HCEC 1CT (cell line): ENCODE measurements at regions not wholly inside any gene's neighbourhood (a gene's known extent, or its start where the extent isn't known, plus 50 kb on each side); places are given as distances from the start of the nearest gene placed in this dataset.
"Not testable (repeated sequence)": the region's sequence is repeated elsewhere in the genome, so short reads cannot be mapped to it uniquely, and the experiment has no call there.

Source experiments
- DNase-seq: peaks from one replicate; pipeline ENCODE4 v3.0.0-alpha.2; 2017

DNA sequence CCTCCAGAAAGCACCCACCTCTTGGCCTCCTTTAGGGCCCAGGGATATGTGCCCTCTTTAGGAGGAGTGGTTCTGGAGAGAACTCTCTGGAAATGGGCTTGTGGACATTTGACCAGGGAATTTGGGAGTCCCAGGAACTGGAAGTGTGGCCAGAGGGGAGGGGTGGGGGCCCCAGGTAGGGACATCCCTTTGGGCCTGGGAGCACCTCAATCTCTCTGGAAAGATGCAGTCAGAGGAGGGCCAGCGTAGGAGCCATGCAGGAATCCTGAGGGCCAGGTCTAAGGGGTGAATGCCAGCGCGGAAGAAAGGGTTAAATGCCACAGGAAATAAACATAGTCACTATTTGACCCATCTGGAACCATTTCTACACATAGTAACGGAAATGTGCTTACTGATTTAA lies 50.3 kb upstream of the ITGA11 start:
- DNase-seq: no peak

DNA sequence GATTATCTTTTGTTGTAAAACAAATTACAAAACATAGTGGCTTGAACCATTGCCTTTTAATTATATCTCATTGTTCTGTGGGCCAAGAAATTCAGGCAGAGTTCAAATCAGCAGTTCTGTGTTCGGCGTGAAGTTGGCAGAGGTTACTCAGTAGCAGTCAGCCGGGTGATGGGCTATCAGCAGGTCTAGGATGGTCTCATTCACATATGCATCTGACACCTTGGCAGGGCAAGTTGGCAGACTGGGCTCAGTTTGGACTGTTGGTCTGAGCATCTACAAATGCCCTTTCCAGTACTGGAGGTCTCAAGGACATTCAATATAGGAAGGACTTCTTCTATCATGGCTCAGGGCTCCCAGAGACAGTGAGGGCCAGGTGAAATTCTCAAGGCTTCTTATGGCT lies 51.2 kb upstream of the ITGA11 start:
- no peak for DNase-seq

- DNase-seq: no peak
Measured at GRCh38 chr15:68484220-68484619, 52.3 kb upstream of the ITGA11 start.

- peak; percentile 45 for DNase-seq
Measured at GRCh38 chr15:68484696-68485400, 52.9 kb upstream of the ITGA11 start.

DNA sequence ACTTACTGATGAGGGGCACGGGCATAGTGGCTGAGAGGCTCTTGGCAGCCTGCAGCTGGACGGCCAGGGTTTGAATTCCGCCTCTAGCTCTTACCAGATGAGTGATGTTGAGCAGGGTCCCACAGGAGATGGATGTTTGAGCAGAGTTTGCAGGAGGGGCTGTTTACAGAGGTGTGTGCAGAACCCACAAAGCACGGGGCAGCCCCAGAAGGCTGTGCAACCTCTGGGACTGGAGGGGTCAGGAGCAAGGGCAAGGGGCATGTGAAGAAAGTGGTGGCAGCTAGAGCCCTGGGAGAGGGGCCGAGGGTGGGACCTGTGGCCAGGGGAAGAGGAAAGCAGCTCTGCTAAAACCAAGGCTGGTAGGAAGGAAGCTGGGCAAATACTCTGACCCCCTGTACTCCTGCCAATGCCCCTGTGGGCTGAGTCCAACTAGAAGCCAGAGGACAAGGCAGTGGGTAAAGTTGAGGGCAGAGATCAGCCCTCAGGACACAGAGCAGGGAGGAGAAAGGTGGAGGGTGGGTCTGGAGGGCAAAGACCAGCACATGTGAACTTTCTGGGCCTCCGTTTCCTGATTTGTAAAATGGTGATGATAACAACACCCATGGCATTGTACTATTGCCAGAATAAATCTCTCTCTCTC lies 53.9 kb upstream of the ITGA11 start:
- no peak for DNase-seq

- no peak for DNase-seq
Measured at GRCh38 chr15:68487087-68487843, 55.3 kb upstream of the ITGA11 start.

- no peak for DNase-seq
Measured at GRCh38 chr15:68488290-68488689, 56.3 kb upstream of the ITGA11 start.

- no peak for DNase-seq
Measured at GRCh38 chr15:68488966-68489365, 57.0 kb upstream of the ITGA11 start.

- DNase-seq: no peak
Measured at GRCh38 chr15:68489421-68489820, 57.5 kb upstream of the ITGA11 start.

GRCh38 chr15:68491415-68492106 lies 59.6 kb upstream of the ITGA11 start:
- DNase-seq: no peak

- no peak for DNase-seq
Measured at GRCh38 chr15:68492855-68493254, 60.9 kb upstream of the ITGA11 start.

DNA sequence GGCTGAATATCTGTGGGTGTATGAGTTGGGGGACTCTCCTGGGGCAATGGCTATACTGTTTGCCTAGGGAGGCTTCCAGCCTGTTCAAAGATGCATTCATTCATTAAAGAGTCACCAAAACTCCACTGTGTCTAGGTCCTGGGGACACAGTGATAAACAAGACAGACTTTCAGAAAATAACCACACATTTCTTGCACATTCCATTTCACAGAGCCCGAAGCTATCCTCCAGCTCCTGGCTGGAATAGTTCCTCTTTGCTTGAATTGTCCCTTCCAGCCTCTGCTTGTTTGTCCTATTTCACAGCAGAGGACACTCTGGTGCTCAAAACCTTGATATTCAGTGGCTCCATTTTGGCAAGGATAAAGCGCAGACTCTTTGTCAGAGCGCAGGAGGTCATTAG lies 61.7 kb upstream of the ITGA11 start:
- no peak for DNase-seq

- DNase-seq: no peak
Measured at GRCh38 chr15:68494573-68495110, 62.7 kb upstream of the ITGA11 start.

GRCh38 chr15:68495221-68495950 lies 63.4 kb upstream of the ITGA11 start:
- no peak for DNase-seq

GRCh38 chr15:68495981-68496705 lies 64.2 kb upstream of the ITGA11 start:
- no peak for DNase-seq

DNA sequence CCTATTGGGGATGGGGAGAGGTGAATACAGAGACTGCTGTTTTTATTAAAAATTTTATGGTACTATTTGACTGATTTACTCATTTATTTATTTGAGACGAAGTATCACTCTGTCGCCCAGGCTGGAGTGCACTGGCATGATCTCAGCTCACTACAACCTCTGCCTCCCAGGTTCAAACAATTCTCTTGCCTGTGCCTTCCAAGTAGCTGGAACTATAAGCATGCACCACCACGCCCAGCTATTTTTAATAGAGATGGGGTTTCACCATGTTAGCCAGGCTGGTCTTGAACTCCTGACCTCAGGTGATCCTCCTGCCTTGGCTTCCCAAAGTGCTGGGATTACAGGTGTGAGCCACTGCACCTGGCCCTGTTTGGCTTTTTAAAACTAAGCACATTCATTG lies 64.8 kb upstream of the ITGA11 start:
- not testable (repeated sequence) for DNase-seq

GRCh38 chr15:68497206-68497910 lies 65.4 kb upstream of the ITGA11 start:
- DNase-seq: no peak

GRCh38 chr15:68498076-68498475 lies 66.1 kb upstream of the ITGA11 start:
- DNase-seq: no peak

DNA sequence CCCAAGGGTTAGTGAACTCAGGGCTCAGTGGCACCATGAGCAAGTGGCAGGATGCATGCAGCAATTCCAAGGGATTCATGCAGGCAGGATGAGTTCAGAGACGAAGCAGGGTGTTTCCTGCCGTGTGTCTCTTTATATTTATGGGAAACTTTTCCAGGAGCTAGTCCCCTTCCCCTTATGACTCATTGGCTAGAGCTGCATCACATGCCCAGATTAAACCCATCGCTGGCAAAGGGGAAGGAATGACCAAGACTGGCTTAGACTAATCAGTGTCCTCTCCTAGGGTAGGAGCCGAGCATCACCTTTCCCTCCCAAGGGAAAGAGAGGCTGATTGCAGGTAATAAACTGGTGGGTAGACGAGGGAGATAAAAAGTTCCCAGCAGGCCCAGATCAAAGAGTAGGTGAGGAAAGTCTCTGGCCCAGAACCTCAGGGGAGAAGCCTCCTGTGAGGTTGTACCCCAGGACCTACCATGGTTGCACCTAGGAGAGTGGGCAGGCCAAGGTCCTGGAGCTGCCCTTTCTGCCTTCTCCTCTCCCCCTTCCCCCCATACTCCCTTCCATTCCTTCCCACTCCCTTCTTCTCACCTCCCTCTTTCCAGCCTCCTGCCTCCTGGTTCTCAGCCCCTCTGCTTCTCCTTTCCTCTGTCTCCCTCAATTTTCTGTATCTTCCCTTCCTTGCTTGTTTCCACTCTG lies 67.8 kb upstream of the ITGA11 start:
- DNase-seq: no peak
